HG02885 (cell line): ENCODE measurements at regions not wholly inside any gene's neighbourhood (a gene's known extent, or its start where the extent isn't known, plus 50 kb on each side); places are given as distances from the start of the nearest gene placed in this dataset.

Source experiments
- ATAC-seq: cut with Tn5 transposase; IDR thresholded peaks from one replicate; pipeline ENCODE4 v1.9.1; 2021; ENCODE audit warnings: mild to moderate bottlenecking; ENCODE audit not compliant: unreplicated experiment, poor library complexity

DNA sequence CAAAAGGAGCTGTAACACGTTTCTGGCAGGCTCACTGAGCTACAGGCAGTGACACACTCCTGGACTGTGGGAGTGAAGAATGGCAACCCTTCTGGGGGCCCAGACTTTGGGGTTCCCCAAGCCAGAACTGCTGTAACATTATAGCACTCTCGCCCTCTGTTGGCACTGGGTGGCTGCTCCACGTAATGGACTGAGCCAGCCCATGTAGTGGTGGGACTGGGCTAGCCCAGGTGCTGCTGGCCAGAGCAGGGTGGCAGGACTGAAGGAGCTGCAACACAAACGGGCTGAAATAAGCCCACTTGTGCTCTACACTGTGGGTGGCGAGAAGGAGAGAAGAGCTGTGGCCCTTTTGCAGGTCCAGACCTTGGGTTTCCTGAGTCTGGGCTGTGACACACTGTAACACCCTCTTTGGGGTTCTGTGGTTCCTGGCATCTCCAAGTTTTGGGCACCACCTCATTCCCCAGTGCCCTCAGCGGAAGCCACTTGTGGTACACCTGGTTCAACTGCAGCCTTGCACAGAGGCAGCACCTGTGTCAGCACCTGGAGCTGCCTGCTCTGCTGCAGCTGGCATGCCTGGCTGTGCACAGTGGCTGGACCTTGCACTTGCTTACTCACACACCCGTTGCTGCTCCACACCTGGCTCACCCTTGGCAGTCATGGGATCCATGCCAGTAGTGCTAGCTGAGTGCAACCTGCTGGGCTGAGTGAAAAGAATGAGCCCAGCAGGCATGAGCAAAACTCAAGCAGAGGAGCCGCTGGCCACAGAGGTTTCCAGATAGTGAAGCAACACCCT, 95.0 kb upstream of the PRR16 start:
- no peak for ATAC-seq

GRCh38 chr5:120372899-120373298, 91.2 kb upstream of the PRR16 start:
- no peak for ATAC-seq

- ATAC-seq: no peak
Observed at GRCh38 chr5:120375248-120375647, 88.9 kb upstream of the PRR16 start.

DNA sequence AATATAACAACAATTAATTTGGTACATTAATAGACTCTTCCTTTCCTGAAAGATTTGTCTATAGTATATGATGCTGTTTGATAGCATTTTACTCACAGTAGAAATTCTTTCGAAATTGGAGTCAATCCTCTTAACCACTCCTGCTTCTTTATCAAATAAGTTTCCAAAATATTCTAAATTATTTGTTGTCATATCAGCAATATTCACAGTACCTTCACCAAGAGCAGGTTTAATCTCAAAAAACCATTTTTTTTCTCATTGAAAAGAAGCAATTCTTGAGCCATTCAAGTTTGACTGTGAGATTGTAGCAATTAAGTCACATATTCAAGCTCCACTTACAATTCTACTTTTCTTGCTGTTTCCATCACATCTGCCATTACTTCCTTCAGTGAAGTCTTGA, 83.5 kb upstream of the PRR16 start:
- ATAC-seq: no peak

- no peak for ATAC-seq
Observed at GRCh38 chr5:120382833-120383232, 81.3 kb upstream of the PRR16 start.

DNA sequence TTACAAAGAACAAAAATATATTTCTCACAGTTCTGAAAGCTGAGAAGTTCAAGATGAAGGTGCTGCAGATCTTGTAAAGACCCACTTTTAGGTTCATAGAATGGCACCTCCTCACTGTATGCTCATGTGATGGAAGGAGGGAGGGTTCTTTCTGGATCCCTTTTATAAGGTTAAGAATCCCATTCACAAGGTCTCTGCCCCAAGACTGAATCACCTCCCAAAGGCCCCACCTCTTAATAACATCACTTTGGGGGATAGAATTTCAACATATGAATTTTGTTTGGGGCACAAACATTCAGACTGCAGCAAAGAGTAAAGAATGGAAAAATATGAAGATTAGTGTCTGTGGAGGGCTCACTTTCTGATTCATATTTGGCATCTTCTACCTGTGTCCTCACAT, 77.1 kb upstream of the PRR16 start:
- ATAC-seq: no peak

- peak; percentile 57 for ATAC-seq
Observed at GRCh38 chr5:120388016-120388781, 75.9 kb upstream of the PRR16 start.

DNA sequence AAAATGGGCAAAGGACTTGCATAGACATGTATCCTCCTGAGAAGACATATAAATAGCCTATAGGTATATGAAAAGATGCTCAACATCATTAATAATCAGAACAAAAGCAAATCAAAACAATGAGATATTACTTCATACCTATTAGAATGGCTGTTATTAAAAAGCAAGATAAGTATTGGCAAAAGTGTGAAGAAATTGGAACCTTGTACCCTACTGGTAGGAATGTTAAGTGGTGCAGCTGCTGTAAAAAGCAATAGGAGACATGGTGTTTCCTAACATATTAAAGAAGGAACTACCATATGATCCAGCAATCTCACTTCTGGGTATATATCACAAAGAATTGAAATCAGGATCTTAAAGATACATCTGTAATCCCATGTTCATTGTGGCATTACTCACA, 69.8 kb upstream of the PRR16 start:
- ATAC-seq: no peak

DNA sequence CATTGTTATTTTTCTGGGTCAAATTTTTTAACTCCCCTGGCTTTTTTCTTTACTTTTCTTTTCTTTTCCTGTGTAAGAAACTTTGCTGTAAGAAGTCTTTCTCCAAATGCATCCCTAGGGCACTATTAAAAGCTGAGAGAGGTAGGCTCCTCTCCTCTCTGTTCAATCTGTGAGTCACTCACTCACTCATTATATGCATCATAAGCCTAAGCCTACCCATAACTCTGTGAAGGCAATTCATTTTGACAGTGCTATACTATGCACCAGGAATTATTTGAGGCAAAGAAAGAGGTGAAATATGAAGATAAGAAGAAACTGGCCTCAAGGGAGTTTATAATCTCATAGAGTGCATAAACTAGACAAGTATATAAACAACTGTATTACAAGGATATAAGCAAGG, 67.9 kb upstream of the PRR16 start:
- no peak for ATAC-seq

GRCh38 chr5:120400356-120400755, 63.7 kb upstream of the PRR16 start:
- no peak for ATAC-seq

GRCh38 chr5:120402606-120403005, 61.5 kb upstream of the PRR16 start:
- ATAC-seq: no peak

DNA sequence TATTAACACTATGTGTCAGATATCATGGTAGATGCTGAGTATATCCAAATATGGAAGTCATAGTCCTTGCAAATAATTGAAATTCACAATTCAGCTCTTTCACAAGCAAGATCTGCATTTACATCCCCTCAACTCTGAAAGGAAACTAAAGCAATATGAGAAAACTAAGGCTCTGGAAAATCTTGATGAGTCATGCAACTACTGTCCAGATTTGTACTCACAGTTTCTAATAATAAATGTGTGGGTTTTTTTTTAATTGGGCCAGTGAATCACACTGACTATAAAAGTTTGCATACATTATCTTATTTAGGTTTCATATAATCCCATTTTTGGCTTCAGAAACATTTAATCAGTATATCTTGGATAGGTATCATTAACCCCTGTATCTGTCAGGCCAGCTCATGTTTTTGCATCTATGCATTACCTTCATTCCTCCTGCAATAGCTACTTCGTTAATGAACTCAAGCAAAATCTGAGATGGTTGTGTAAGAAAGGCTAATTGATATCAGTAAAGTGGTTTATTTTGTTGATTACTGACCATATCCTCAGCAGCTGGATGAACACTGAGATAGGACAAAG, 58.7 kb upstream of the PRR16 start:
- peak; percentile 42 for ATAC-seq

- ATAC-seq: peak; percentile 63
Observed at GRCh38 chr5:120405923-120406322, 58.2 kb upstream of the PRR16 start.

DNA sequence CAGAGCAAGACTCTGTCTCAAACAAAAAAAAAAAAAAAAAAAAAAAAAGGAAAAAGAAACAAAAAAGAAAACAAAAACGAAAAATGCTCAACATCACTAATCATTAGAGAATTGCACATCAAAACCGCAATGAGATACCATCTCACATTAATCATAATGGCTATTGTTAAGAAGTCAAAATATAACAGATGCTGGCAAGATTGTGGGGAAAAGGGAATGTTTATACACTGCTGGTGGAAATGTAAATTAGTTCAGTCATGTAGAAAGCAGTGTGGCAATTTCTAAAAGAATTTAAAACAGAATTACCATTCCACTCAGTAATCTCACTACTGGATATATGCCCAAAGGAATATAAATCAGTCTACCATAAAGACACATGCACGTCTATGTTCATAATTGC, 50.4 kb upstream of the PRR16 start:
- ATAC-seq: no peak
